Left kidney (tissue), 1 donor: ENCODE measurements at regions not wholly inside any gene's neighbourhood (a gene's known extent, or its start where the extent isn't known, plus 50 kb on each side); places are given as distances from the start of the nearest gene placed in this dataset.
"Not testable (repeated sequence)": the region's sequence is repeated elsewhere in the genome, so short reads cannot be mapped to it uniquely, and the experiment has no call there.

Experiments
- DNase-seq: peaks from one replicate; pipeline ENCODE4 v3.0.0-alpha.2; 2013

DNA sequence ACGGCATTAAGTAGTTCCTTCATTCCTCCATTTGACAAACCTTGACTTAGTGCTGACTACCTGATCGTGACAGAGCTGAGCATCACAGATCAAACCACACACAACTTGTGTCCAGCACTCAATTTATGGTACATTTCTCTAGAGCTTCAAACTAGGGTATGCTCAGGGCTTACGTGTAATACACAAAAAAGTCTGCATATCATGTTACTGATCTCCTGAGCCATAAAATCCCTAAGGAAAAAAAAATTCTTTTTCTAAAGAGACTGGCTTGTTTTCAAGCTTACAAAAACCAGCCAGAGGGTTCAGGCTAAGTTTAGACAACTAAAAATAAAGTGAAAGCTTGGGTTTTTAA, 88.0 kb upstream of the ALKAL2 start:
- DNase-seq: no peak

DNA sequence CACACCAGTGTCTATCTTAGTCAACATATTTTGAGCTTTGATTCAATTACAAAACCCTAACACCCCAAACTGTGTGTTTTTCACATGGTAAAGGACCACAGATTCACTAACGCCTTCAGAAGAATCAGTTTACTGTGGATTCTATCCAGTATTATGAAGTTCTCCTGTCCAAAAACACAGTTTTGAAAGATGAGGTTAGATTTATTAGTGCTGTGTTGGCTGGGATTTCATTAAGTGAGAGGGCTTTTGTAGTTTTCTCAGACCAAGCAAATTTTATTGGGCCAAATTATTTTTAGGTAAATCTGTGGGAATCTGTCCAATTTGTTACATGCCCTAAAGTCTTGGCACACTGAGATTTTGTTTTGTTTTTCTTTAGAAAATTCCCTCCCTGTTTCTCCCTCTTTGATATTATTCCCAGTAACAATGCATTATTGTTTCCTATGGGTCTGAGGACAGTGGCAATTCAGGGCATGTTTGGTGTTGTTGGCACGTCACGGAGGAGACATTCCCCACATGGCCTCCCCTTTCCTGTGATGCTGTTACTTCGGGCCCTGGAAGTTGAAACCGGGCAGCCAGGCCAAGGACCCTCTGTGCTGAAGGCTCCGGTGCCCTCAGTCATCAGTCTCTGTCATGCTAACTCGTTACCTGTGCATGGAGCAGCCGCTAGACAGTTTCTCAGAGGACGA, 87.5 kb upstream of the ALKAL2 start:
- DNase-seq: no peak

DNA sequence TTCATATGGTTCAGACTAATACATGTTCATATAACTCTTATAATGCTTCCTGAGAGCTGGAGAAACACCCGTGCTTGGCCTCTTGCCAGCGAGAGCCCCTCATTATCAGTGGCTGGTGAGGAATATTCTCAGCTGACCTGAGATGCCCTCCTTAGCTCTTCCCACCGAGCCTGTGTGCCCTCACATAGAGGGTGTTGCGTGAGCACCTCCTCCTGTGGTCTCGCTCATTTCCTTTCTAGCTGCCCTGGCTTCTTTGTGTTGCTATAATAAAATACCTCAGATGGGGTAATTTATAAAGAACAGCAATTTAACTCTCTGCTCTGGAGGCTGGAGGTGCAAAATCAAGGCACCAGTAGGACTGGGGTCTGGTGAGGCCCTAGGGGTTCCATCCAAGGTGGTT, 80.5 kb upstream of the ALKAL2 start:
- no peak for DNase-seq

DNA sequence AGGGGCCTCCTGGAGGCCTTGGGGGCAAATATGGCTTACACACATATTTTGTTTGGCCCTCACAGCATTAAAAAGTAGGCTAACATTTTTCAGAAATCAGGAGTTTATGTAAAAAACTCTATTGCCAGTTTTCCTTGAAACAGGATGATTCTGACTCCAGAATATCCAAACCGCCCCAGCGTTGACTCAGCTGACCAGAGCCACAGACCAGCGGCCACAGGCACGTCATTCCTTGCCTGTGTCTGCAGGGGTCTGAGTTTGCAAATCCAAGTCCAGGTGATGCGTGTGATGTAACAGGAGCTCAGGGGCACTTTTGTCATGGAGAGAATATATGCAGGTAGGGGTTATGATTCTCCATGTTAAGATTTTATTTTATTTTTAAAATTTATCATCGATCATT, 79.4 kb upstream of the ALKAL2 start:
- DNase-seq: no peak

DNA sequence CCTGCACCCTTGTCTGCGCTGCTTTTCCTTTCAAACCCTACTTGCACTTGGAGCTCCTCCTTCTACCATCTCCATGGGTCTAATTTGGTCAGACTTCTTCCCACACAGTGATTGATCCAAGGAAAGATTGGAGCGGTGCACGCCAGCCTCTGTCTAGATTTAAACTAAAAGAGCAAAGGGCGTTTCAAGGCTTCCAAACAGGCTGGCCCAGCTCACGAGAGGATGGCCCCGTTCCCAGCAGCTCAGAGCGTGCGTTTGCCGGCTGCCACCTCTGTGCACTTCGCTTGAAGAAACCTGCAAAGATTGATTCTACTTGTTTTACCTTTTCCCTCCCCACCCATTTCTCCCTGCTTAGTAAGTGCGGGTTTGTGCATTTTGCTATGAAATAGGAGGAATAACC, 78.8 kb upstream of the ALKAL2 start:
- DNase-seq: no peak

DNA sequence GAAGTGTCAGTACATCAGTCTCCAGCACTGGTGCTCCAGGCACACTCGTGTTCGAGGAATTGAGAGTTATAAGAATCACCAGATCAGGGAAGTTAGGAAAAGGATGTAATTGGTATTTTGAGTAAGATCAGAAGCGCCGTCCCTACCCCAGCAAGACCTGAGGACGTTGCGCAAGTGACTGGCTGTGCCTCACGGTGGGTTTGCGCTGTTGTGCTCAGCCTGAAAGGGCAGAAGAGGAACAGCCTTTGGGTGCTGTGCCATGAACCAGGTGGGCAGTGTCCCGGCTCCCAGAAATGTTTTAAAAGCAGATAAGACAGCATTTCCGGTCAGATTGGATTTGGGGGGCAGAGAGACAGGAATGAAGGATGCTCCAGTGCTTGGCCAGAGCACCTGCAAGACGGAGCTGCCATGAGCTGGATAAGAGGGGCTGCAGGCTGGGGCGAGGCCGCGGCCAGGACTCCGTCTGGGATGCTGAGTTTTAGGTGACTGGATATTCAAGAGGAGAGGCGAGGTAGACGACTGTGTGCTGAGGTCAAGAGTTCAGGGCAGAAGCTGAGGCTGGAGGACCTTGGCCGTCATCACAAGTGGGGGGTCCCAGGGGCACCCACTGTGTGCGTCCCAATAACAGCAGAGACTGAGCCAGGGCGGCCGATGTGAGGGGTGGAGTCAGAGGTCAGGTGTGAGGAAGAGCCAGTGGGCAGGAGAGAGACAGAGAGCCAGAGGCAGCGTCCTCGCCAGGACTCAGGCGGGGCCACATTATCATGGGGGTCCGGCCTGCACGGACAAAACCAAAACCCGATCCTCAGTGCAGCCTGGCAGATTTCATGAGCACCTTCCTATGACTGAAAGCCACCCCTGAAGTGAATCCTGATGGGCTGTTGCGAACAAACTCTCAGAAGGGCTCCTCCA, 77.7 kb upstream of the ALKAL2 start:
- no peak for DNase-seq

DNA sequence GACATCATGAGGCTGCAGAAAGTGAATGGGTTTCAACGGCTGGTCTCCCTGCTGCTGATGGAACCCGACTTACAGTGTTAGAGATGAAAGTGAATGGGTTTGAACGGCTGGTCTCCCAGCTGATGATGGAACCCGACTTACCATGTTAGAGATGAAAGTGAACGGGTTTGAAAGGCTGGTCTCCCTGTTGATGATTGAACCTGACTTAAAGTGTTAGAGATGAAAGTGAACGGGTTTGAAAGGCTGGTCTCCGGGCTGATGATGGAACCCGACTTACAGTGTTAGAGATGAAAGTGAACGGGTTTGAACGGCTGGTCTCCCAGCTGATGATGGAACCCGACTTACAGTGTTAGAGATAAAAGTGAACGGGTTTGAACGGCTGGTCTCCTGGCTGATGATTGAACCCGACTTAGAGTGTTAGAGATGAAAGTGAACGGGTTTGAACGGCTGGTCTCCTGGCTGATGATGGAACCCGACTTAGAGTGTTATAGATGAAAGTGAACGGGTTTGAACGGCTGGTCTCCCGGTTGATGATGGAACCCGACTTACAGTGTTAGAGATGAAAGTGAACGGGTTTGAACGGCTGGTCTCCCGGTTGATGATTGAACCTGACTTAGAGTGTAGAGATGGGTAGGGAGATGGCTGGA, 76.1 kb upstream of the ALKAL2 start:
- no peak for DNase-seq

DNA sequence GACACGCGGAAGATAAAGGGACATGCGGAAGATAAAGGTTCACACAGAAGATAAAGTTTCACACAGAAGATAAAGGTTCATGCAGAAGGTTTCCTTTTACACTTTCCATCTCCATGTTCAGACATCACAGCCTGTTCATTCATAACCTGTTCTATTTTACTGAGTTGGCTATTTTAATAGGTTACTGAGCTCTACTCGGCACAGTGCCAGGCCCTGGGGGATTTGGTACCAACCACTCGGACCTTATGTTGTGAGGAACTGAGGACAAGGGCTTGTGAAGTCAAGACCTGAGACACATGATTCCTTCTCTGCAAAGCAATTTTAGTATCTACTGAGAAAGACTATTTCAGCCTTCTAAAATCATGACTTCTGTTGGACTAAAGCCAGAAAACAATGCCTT, 75.0 kb upstream of the ALKAL2 start:
- DNase-seq: no peak

DNA sequence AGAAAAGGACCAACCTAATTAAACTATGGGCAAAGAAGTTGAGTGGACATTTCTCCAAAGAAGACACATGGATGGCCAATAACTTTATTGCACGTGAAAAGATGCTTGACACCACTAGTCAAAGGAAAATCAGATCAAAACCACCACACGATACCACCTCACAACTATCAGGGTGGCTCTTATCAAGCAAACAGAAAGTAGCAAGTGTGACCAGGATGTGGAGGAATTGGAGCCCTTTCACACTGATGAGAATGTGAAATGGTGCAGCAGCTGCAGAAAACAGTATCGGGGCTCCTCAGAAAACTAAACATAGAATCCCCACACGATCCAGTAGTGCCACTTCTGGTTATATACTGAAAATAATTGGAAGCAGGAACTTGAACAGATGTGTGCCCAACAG, 72.2 kb upstream of the ALKAL2 start:
- DNase-seq: no peak

DNA sequence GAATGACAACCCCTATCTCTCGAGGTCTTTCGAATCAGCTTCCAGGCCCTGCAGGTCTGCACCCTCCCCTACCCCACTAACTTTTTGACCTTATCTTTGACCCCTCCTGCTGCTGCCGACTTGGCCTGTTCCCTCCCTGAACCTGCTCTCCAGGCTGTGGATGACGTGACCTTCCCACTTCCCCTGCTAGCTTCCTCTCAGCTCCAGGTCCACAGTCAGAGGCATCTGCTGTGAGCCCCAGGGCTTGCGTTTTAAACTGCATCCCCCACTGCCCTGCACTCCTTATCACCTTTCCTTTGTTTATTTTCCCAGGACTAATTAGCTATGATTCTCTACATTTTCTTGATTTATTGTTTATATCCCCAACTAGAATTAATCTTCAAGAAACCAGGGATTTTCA, 71.2 kb upstream of the ALKAL2 start:
- DNase-seq: no peak

DNA sequence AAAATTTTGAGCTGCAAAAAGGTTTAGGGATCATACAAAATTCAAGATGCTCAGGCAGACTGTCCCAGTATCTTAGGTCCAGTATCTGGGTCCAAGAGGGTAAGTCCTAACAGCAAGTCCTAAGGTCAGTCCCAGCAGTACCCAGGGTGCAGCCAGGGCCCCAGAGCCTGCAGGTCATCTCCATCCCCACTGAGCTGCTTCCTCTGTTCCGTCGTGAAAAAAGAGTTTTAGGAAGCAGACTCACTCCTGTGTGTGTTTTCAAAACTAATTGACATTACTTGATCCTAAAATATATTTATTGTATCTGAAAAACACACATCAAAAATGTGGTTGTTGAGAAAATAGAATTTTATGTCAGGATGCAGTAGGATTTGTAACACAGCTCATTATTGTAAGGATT, 69.9 kb upstream of the ALKAL2 start:
- no peak for DNase-seq

DNA sequence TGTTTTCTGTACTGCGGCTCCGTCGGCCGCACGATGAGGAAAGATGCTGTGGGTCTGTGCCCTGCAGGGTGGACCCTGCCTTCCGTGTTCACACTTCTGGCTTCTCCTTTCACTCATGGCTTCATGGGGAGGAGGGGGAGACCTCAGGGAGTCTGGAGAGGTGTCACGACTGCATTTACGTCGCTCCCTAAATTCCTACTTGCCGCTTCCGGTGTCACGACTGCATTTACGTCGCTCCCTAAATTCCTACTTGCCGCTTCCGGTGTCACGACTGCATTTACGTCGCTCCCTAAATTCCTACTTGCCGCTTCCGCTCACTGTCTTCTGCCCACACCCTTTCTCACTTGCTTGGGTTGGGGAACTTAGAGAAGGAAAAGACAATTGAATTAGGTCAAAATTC, 68.4 kb upstream of the ALKAL2 start:
- DNase-seq: not testable (repeated sequence)

DNA sequence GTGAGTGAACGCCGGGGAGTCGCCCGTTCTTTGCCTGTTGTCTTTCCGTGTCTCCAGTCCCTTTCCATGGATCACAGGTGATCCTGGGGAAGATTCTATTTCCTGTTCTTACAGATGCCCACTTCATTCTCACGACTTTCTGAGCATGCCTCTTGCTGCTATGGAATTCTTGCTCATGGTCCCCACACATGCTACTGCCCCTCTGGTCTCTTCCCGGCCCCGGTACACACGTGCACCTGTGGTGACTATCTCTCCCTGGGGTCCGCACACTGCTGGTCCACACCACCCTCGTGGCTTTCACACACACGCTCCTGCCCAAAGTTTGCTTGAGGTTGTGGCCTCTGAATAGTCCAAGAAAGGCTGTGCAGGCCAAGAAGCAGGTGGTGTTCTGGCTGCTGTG, 67.9 kb upstream of the ALKAL2 start:
- no peak for DNase-seq

DNA sequence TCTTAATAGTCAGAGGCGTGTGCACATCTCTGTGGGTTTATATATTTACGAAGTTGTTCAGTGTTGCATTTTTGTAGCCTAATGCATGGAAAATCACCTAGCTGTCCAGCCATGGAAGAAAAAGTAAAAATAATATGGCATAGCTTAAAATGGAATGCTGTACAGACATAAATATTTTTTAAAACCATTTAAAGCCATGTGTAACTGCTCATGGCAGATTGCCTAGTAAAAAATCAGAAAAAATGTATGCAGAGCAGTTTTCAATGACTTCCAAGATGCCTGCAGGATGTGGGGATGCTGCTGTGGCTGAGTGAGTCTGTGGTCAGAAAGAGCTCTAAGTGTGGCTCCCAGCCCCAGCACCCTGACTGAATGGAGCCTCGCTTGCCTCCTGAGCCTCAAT, 64.8 kb upstream of the ALKAL2 start:
- no peak for DNase-seq

DNA sequence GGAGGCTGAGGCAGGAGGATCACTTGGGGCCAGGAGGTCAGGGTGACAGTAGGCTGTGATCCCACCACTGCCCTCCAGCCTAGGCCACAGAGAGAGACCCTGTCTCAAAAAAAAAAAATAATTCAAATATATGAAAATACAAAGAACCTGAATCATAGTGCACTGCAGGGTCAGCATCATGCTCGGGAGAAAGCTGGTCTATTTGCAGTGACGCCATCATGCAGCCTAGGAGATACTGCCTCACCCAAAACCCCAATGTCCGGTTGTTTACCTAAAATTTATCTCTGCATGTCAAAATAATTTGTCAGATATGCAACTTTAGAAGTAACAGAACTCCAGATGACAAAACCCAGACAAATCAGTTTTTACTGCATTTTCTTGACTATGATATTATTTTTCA, 61.5 kb upstream of the ALKAL2 start:
- DNase-seq: no peak

DNA sequence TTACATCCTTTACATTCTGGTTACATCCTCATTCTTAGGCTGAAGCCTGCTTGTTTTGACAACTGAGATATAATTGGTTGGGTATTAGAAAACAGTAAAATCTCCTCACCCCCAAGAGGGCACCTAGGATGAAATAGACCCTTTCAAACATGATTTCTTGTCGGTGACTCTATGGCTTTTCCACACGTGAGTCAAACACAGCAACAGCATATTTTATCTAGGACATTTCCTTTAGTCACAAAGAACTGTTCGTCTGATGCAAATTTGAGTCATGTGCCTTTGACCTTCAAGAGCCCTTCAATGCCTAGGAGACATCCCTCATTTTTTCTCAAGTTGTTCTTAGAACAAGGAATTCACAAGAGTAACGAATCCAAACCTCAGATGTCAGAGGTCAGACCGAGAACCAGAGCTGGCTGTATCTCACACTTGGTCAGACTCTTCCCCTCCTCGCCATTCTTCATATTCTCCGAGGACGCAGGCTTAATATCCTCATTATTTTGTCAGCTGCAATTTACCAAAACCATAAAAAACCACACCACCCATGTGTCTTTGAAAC, 60.5 kb upstream of the ALKAL2 start:
- DNase-seq: no peak

DNA sequence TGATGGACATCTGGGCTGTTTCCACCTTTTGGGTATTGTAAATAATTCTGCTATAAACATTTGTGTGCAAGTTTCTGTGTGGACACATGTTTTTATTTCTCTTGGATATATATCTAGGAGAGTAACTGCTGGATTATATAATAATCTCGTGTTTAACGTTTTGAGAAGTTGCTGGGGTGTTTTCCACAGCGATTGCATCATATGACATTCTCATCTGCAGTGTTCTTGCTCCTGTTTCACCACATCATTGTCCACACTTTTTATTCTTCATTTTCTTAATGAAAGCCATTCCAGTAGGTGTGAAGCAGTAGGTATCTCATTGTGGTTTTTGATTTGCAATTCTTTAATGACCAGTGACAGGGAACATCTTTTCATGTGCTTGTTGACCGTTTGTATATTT, 56.9 kb upstream of the ALKAL2 start:
- DNase-seq: no peak

DNA sequence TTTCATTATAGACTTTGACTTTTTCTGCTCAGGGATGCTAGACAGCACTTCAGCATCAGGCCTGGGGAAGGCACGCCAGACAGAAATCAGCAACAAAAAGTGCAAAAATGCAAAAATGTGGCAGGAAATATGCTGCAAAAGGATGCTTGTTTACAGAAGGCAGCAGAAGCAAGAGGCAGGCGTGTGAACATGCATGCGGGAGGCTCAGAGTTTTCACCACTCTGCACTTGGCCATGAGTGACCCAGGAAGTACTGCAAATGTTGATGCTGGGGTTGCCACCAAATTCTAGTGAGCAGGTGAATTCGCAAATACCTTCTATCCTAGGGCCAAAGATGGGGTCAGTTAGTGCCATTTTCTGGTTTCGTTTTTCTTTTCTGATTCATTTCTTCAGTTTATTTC, 55.5 kb upstream of the ALKAL2 start:
- no peak for DNase-seq

DNA sequence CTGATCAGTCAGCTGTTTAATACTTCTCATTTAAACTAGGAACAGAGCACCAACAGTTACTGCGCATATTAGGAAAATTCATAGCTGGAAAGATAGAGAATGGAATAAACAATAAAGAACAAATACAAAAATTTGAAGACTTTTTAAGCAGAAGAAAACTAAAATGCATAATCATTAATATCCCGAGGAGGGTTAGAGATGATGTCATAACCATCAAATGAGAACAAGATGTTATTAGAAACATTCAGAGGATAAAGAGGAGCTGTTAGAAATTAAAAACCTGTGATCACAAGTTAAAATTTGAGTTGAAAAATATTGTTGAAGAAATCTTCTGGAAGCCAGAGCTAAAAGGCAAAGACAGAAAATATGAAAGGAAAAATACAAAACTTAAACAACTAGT, 54.0 kb upstream of the ALKAL2 start:
- no peak for DNase-seq

DNA sequence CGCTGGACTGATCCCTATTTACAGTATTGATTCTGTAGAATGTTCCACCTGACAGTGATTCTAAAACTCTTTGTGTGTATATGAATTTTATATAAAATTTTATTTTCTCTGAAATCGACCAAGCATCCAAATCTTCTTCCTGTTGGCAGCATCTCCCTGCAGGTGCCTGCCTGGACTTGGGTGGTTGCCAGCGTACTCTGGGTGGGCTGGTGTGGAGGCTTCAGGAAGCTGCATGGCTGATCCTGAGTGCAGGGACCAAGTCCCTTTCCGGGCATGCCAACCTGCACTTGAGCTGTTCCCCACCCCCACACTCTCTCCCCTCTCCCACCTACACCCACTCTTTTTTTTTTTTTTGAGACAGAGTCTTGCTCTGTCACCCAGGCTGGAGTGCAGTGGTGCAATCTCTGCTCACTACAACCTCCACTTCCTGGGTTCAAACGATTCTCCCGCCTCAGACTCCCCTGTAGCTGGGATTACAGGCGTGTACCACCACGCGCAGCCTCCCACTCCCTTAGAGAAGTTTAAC, 53.2 kb upstream of the ALKAL2 start:
- no peak for DNase-seq
